ENCODE measurements at regions not wholly inside any gene's neighbourhood (a gene's known extent, or its start where the extent isn't known, plus 50 kb on each side); places are given as distances from the start of the nearest gene placed in this dataset.

DNA sequence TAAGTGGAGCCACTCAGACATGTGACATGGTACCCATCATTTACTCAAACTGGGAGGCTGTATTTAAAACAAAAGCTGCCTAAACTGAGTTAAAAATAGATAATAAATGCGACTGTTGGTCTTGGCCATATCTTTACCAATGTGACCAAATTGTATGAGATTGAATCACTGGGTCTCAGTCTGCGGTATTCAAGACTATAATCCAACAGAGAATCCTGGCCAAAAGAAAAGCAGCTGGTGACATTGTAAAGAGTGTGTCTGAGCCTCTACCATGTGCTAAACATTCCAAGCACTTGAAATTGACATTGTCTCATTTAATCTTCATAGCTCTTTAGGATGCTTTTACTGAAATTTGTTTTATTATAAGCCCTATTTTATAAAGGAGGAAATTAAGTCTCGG lies 282.6 kb downstream of the ZNF608 start:
- DNase-seq (ENCODE audit: low spot score) = no peak

DNA sequence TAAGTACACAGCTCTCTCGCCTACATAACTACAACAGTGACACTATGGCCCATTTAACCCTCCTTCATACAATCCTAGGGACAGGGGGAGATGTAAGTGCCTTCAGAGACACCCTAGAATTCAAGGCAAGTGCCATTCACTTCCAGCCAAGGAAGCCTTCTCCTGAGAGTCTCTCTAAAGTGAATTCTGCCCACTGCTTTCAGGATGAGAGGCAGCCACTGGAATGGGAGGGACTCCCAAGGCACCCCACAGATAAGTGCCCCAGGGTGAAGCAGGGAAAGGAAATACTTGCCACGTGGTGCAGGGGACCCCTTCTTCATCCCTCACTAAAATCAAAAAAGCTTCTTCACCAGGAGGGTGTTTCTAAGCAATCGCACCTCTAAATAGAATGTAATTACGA lies 283.7 kb downstream of the ZNF608 start:
- DNase-seq (ENCODE audit: low spot score) = no peak

DNA sequence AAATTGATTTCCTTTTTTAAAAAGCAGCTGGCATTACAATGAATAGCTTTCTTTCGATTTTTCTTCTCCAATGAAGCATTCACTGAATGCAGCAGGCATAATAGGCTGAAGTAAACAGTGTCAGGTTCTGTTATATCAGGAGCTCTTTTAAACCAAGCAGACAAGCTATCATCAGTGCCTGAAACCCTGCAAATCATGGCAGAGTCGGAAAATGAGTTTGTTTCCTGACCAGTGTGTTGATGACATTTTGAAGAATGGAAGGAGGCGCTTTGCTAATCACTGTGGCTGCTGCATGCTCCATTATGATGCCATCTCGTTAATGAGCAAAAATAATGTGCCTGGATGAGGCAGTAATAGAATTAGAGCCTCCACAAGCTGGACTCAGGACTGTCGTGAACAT lies 284.5 kb downstream of the ZNF608 start:
- no peak for DNase-seq (ENCODE audit: low spot score)

DNA sequence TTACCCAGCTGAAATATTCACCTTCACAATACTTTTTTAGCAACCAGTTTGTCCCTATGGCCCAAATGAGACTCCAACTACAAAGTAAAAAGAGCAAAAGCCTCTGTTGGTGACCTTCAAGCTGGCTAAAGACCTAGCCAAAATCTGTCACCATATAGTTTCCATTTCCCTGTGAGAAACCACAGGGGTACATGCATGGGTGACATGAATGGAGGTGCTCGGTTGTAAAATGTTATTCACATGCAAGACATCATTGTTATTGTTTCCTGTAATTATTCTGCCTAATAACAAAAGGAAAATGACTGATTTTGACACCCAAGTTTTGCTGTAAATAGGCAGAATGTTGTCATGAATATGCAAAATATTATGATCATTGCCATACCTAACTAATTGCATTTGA lies 285.3 kb downstream of the ZNF608 start:
- no peak for DNase-seq (ENCODE audit: low spot score)

DNA sequence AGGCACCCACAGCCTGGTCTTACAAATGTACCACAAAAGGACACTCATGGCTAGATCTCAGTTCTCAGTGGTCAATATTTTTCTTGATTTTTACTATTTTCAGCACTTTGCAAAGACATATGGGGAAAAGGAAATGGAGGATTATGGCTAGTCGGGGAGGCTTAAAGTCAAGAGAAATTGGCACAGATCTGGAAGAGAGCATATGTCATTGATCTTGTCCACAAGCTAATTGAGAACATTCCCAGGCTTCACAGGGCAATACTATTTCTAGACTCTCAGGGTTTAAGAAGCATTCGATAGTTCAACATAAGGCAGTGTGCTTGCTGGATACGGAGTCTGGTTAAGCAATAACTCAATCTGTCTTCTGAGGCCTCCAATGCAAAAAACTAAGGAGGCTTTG lies 285.8 kb downstream of the ZNF608 start:
- DNase-seq (ENCODE audit: low spot score) = no peak

DNA sequence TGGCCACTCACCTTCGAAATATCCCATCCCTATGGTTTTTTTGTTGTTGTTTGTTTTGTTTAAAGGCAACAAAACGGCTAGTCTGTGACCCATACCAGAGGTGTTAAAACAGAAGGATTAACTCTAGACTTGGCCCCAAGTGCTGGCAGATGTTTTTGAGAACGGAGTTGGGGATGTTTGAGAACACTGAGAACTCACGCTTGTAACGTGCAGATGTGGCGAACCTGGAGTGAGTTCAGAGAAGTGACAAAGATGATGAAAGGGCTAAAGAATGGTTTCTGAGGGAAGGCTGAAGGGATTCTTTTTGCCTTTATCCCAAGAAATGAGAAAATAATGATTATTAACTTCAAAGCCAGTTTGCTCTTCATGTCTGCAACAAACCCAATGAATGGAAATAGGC lies 286.5 kb downstream of the ZNF608 start:
- no peak for DNase-seq (ENCODE audit: low spot score)

DNA sequence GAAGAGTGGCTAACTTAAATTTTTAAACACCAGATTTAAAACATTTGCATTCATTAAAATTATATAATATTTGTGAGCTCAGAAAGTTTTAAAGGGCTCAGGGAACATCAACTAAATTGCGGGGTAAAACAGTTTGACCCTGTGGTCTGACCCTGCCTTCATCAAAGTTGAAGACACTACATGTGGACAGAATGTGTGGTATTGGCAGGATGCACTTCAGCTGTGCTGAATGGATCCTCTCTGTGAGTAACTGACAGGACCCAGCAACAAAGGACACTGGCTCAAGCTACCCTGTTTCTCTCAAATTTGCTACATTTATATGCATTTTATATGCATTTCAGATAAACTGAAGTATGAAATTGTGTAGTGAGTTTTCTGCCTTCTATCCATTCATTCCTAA lies 288.5 kb downstream of the ZNF608 start:
- no peak for DNase-seq (ENCODE audit: low spot score)

DNA sequence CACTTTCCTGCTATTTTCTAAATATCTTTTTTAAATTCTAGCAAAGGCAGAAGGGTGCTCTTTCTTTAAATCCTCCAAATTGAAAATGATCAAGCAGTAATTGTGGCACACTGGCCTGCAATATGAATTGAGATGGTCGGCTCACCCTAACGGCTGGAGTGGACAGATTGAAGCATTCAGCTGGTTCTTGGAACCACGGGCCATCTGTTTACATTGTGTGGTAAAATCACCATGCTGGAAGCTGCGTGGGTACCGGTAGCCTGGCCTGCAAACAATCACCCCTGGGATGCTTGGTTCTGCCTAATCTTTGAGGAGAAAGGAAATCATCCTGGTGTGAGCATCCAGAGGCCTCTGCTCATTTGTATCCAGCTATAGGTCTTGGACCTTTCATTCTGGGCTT lies 289.3 kb downstream of the ZNF608 start:
- DNase-seq (ENCODE audit: low spot score) = no peak

DNA sequence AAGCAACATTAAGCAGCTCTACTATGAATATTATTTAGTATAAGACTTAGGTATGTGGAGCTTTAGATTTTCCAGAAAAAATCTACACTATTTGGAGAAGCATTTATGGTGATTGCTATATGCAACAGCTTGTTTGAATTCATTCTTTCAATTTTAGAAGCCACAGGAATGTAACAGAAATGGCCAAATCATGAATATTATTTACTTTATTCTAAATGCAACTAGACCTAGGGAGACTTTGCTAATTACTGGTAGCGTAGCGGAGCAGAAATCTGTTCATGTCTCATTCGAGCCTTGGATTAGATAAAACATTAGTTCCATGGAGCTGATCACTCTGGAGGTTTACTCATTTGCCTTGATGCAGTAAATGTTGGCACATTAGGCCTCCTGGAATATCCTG lies 290.2 kb downstream of the ZNF608 start:
- DNase-seq (ENCODE audit: low spot score) = no peak

DNA sequence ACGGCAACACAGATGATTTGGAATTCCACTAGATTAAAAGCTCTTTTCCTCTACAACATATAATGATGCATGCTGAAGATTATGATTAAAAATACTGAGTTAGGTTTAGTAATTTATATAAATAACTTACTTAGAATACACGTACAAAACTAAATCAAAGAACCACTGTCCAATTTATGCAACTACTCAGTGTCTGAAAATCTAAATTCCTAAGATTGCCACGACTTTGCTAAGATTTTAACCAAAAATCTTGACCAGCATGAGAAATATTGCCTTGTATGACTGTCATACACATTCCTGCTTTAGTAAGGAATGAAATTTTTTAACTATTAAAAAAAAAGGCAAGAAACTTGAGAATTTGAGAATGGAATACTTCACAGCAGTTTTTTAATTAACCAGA lies 292.4 kb downstream of the ZNF608 start:
- no peak for DNase-seq (ENCODE audit: low spot score)

DNA sequence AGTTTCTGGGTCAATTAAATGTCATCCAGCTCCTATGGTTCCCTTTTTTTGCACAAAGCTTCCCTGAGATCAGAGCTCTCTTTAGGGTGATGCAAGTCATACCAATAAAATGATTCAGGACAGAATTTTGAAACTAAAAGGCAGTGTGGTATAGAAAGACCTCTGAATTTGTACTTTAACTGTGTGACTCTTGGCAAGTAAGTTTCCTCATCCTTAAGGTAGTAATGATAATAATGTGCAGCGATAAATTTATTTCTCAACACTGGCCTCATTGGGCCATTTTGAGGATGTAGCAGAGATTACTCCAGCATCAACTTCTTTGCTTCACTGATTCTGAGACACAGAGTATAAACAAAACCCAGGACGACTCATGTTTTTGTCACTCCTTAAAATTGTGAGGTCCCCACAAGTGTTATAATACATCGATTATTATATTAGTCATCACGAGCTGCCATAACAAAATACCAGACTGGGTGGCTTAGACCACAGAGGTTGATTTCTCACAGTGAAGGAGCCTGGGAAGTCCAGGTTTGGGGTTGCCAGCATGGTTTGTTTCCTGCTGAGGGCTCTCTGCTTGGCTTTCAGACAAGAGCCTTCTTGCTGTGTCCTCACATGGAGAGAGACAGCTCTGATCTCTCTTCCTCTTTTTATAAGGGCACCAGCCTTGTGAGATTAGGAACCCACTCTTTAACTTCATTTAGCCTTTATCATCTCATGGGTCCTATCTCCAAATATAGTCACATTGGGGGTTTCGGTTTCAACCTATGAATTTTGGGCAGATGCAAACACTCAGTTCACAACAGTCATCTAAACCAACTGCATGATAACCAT lies 293.0 kb downstream of the ZNF608 start:
- no peak for DNase-seq (ENCODE audit: low spot score)

DNA sequence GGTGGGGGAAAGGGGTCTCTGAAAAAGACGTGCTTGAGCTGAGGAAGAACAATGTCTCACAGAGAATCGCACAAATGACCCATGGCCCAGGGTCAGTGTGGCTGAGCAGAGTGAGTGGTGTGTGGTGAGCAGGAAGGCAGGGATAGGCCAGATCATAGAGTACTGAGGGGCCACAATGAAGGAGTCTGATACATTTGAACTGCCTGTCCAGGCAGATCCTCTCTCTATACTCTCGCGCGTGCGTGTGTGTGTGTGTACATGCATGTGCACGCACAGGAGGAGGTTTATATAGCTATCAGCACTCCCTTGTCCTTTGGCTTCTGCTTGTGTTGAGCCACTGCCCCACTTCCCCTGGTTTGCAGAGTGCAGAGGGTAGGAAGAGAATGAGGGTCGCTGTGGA lies 294.0 kb downstream of the ZNF608 start:
- DNase-seq (ENCODE audit: low spot score) = no peak

DNA sequence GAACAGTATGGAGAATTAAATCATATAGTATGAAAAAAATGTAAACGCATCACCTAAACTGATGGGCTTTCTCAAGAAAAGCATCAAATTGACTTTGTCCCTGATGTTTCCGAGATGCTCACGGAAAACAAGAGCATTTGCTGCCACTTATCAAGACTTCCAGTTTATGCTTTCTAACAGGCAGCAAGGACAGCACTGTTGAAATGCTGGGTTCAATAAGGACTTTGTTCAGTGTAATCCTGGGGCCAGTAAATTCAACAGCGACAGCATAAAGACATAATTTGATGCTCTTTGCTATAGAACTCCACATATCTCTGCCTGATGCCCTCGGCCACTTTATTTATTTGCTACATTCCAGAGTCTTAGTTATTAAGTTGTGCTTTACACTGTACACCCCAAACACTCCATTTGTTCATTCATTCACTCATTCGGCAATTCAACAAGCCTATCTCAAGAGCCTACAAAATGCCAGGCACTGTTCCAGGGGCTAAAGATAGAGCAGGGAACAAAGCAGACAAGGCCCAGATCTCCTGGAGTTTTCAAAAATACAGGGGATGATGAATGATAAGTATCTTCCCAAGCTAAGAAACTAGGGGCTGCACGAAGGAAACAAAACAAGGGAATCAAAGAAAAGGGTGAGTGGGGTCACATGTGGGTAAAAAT lies 294.6 kb downstream of the ZNF608 start:
- DNase-seq (ENCODE audit: low spot score) = no peak

DNA sequence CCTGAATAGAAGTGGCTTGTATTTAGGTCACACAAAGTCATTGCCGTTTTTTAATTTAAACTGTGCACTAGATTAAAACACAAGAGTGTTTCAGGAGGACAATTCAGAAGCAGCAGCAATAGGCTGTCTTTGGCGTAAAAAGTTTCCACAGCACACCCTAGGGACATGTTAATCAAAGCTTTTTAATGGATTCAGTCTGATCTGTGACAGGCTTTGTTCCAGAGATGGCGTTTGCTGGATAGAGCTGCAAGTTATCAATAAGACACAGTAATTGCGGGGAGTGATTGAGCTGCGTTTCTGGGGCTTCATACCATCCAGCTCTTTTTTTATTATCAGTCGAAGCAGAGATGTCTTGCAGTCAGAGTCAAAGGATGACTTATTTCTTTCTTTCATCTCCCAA lies 300.3 kb downstream of the ZNF608 start:
- DNase-seq (ENCODE audit: low spot score) = no peak

DNA sequence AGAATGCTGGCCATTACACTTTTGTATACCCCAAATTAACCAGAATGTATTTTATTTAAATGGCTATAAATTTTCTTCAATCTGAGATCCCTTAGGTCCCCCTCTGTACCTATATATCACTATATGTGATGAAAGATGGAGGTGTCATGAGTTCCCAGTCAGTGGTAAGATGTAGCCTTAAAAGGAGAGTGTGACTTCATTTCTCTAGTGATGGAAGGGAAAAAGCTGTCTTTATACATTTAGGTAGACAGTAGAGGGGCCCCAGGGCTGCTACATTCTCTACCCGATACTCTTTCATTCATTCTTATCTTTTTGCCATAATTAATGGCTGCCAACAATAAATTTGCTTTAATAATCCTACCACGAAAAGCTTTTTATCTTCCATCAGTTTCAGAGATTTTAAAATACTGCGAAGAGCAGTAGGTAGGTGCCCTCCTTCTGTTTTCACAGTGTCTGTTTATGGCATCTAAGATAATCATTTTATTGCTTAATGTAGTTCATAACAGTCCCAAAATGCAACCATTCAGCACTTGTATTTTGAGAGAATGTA lies 301.3 kb downstream of the ZNF608 start:
- no peak for DNase-seq (ENCODE audit: low spot score)

DNA sequence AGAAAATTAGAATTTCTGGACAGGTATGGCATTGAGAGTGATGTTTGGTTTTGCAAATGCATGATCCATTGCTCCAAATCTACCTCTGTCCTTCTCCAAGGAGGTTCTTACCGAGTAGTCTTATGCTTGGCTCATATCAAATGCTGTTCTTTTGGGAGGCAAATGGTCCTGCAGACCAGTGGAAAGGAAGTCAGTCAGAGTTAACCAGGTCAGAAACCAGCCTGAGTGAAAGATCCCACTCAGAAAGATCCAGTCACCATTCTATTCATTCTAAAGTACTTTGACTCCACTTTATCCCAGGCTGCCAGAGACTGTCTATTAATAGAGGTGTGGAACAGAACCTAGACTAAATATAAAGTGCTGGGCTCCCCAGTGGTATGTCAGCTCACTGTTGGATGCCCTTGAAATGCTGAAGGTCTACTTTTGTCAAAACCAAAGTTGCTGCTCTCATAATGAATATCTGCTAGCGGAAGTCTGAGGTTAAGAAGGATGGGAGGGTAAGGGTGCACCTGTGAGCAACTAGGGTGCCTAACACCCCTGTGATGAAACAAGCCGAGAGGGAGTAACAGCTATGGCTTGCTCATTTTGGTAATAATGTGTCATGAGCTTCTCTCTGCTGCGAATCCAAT lies 302.2 kb downstream of the ZNF608 start:
- no peak for DNase-seq (ENCODE audit: low spot score)

DNA sequence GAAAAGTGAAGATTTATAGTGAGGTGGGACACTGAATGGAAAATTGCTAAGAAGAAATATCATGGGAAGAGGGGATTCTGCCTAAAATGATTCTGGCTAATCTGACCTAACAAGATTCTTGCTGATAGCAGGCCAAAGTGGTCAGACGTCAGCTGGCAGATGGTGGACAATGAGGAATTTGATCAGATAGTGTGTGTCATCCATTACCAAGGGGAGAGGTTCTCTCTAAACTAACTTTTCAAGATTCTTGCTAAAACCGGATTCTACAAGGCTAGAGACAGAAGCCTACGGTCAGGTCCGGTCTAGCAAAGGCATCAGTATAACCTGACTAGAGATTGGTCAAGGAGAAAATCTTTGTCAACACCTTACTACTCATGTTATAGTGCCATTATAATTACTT lies 306.0 kb downstream of the ZNF608 start:
- no peak for DNase-seq (ENCODE audit: low spot score)

DNA sequence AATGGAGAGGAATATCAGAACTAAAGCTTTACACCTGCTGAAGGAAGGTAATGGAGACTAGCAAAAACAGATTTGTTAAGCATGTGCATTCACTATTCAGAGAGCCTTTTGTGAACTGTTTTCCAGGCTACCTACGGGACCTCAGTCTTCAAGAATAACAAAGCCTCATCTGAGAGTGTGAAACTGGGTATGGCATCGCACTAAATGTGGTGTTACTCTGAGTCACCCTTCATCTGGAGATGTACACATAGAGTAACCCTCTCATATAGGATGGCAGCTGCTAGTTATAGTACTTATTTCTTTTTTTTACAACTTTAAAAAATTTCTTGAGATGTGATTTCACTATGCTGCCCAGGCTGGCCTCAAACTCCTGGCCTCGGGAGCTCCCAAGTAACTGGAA lies 306.8 kb downstream of the ZNF608 start:
- no peak for DNase-seq (ENCODE audit: low spot score)

DNA sequence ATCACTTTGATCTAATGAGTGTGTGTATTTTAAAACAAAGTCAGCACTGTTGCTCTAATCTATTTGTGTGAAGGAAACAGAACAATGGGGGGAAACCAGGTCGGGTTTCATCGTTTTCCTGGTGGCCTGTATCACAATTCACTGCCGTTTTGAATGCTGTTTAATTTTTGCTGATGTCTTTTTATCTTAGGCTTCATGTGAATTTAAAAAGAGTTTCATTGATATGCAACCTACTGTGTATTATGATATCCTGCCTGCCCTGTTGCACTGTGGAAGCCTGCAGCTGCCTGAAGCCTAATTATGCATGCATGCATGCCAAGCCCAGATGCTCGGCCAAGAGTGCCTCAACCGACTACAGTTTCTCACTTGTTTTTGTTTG lies 307.5 kb downstream of the ZNF608 start:
- DNase-seq (ENCODE audit: low spot score) = no peak

DNA sequence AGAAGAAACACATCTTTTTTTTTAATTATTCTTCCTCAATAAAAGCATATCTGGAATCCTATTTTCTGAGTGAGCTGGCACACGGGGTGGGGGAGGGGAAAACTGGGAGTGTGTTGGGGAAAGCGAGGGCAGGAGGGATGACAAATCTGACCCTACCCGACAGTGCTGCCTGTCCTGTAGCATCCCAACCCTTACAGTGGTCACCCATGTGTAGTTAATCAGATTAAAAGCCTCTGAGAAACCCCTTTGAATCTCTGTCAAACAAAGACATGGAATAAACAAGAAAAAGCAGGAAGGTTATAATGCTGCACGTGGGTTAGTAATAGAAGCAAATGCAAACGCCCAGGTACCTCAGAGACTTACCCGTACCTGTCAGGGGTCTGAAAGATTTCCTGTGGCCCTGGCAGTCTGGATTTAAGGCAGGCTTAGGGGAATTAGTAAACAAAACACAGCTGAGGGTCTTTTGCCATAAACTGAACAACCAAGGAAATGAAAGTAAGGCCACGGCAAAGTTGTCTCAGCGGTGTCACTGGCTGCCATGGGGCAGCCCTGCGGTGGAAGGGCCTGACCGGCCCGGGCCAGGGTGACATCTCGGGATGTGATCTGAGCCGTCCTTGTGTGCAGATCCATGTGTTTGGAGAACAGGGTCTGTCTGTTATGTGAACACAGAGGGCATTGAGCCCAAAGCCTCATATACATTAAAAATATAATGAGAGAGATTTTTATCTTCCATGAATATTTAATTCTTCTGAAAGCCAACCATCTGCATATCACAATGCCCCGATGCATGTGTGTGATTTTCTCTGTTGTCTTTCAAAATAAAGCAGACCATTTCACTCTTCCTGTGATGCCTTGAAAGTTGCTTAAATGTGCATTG lies 308.2 kb downstream of the ZNF608 start:
- no peak for DNase-seq (ENCODE audit: low spot score)

DNA sequence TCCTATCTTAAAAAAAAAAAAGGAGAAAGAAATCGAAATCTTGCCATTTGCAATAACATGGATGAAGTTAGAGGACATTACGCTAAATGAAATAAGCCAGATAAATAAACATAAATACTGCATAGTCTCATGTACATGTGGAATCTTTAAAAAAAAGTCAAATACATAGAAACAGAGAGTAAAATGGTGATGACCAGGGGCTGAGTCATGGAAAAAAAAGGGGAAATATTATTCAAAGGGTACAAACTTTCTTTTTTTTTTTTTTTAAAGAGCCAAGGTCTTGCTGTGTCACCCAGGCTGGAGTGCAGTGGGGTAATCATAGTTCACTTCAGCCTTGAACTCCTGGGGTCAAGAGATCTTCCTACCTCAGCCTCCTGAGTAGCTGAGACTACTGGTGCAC lies 310.1 kb downstream of the ZNF608 start:
- no peak for DNase-seq (ENCODE audit: low spot score)

DNA sequence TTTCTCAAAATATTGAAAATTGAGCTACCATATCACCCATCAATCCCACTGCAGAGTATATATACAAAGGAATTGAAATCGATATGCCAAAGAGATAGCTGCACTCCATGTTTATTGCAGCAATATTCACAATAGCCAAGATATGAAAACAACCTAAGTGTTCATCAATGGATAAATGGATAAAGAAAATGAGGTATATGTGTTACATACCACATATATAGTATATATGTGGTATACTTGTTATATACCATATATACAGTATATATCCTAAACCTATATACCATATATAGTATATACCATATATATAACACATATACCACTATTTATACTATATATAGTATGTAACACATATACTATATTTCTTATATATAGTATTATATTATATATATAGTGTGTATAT lies 313.3 kb downstream of the ZNF608 start:
- DNase-seq (ENCODE audit: low spot score) = no peak

Measured in ureter (tissue), 1 donor.